ENCODE measurements at regions not wholly inside any gene's neighbourhood (a gene's known extent, or its start where the extent isn't known, plus 50 kb on each side); places are given as distances from the start of the nearest gene placed in this dataset.

DNA sequence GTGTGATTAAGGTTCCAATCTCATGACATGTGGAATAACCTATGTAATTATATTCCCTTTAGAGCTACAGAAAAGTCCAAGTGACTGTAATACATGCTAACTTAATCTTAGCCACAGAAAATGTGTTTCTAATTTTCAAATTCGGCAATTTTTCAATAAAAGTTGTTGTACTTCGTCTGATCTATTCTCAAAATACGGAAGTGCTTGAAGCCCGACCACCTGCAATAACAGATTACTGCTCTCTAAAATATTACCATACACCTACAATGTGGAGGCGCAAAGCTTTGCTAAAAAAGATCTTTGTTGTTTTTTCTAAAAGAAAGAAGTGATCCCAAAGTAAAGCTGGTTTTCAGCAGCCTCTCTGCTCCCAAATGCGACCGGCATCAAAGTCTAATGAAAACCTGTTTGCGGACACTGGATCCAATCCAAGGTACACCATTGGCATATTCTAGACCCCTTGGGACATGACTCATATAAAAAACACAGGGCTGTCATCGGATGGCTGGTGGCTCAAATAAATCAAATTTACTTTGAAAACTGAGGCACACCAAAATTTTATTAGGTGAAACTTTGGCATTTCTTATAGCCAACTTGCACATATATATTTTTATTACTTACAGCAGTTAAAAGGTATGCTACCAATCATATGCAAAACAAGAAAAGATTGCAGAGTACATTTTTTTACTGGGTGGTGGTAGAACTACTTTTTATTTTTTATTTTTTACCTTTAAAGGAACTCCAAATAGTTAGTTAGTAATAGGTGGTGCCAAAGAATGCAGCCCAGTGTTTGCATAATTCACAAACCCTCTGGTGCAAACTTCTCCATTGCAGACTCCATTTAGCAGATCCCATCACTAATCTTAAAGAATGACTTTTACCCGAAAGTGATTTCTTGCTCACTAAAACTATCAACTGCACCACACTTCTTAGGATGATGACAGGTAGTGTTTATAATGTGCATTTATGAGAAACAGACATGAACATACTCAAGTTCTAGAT is 118.7 kb upstream of the TBX18 start:
- H3K4me1 ChIP-seq (ENCODE audit: control insufficient read depth, insufficient read depth, low read length) = peaks cover 15% of the 10 kb centered on the region
- no peak overlapping the region for H3K4me3 ChIP-seq (ENCODE audit: low read depth, low read length)
- POLR2A ChIA-PET = interaction anchor here (1.2 kb wide), 1 partner anchor 13 kb away, joined by 3 read pairs; no protein-coding TSS in a partner anchor
- CTCF ChIA-PET = interaction anchor here (0.5 kb wide), 1 partner anchor 297 kb away, joined by 4 read pairs; no protein-coding TSS in a partner anchor
- H3K27ac ChIP-seq (ENCODE audit: extremely low read depth, low read depth, low read length) = peak overlapping the region; percentile 53; the same call in 1 of the 2 replicates
- no peaks in the 10 kb centered on the region for H3K9me3 ChIP-seq (ENCODE audit: control insufficient read depth, insufficient read depth, low read depth, low read length)
- no peaks in the 10 kb centered on the region for H3K36me3 ChIP-seq (ENCODE audit: control insufficient read depth in 2 of 2, insufficient read depth in 1 of 2, low read length in 2 of 2)
- no peak for TF ChIP-seq YY2 (tag by site-specific recombination; IDR thresholded peaks at IDR 0.05)
- no peak for TF ChIP-seq ZNF707 (tag by site-specific recombination; IDR thresholded peaks at IDR 0.05)
- no peak for TF ChIP-seq ZBTB1 (tag by site-specific recombination; IDR thresholded peaks at IDR 0.05)
- TF ChIP-seq, protein P1, sequence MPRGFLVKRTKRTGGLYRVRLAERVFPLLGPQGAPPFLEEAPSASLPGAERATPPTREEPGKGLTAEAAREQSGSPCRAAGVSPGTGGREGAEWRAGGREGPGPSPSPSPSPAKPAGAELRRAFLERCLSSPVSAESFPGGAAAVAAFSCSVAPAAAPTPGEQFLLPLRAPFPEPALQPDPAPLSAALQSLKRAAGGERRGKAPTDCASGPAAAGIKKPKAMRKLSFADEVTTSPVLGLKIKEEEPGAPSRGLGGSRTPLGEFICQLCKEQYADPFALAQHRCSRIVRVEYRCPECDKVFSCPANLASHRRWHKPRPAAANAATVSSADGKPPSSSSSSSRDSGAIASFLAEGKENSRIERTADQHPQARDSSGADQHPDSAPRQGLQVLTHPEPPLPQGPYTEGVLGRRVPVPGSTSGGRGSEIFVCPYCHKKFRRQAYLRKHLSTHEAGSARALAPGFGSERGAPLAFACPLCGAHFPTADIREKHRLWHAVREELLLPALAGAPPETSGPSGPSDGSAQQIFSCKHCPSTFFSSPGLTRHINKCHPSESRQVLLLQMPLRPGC (tag by site-specific recombination; IDR thresholded peaks at IDR 0.05) = peak; percentile 94
- TF ChIP-seq ZEB2 (tag by site-specific recombination; IDR thresholded peaks at IDR 0.05) = peak; percentile 75
- peak; percentile 68 for TF ChIP-seq ZNF660 (tag by site-specific recombination; IDR thresholded peaks at IDR 0.05)
- no peak for TF ChIP-seq ZNF23 (tag by site-specific recombination; IDR thresholded peaks at IDR 0.05; ENCODE audit: borderline replicate concordance)
- peak; percentile 58; the same call in 1 of the 2 replicates for TF ChIP-seq ZNF2 (tag by site-specific recombination; IDR thresholded peaks at IDR 0.05)
- TF ChIP-seq, protein P2, sequence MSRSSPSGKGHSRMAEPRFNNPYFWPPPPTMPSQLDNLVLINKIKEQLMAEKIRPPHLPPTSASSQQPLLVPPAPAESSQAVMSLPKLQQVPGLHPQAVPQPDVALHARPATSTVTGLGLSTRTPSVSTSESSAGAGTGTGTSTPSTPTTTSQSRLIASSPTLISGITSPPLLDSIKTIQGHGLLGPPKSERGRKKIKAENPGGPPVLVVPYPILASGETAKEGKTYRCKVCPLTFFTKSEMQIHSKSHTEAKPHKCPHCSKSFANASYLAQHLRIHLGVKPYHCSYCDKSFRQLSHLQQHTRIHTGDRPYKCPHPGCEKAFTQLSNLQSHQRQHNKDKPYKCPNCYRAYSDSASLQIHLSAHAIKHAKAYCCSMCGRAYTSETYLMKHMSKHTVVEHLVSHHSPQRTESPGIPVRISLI (tag by site-specific recombination; IDR thresholded peaks at IDR 0.05) = peak; percentile 90
- peak; percentile 39; the same call in 1 of the 2 replicates for TF ChIP-seq ZNF610 (tag by site-specific recombination; IDR thresholded peaks at IDR 0.05; ENCODE audit: borderline replicate concordance)
- no peak for TF ChIP-seq ZIC2 (tag by site-specific recombination; IDR thresholded peaks at IDR 0.05)
- TF ChIP-seq GLI2 (tag by site-specific recombination; IDR thresholded peaks at IDR 0.05; ENCODE audit: borderline replicate concordance, low read depth) = peak; percentile 82
- no peak for TF ChIP-seq TCF7L2 (IDR thresholded peaks at IDR 0.05; ENCODE audit: borderline replicate concordance, low read depth, low read length)
- no peak for TF ChIP-seq ZNF473 (tag by site-specific recombination; IDR thresholded peaks at IDR 0.05)
- no peak for TF ChIP-seq BCL11B (tag by site-specific recombination; IDR thresholded peaks at IDR 0.05; ENCODE audit: low read depth)
- no peak for TF ChIP-seq ZNF146 (tag by site-specific recombination; IDR thresholded peaks at IDR 0.05)
- TF ChIP-seq, protein P3, sequence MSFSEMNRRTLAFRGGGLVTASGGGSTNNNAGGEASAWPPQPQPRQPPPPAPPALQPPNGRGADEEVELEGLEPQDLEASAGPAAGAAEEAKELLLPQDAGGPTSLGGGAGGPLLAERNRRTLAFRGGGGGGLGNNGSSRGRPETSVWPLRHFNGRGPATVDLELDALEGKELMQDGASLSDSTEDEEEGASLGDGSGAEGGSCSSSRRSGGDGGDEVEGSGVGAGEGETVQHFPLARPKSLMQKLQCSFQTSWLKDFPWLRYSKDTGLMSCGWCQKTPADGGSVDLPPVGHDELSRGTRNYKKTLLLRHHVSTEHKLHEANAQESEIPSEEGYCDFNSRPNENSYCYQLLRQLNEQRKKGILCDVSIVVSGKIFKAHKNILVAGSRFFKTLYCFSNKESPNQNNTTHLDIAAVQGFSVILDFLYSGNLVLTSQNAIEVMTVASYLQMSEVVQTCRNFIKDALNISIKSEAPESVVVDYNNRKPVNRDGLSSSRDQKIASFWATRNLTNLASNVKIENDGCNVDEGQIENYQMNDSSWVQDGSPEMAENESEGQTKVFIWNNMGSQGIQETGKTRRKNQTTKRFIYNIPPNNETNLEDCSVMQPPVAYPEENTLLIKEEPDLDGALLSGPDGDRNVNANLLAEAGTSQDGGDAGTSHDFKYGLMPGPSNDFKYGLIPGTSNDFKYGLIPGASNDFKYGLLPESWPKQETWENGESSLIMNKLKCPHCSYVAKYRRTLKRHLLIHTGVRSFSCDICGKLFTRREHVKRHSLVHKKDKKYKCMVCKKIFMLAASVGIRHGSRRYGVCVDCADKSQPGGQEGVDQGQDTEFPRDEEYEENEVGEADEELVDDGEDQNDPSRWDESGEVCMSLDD (tag by site-specific recombination; IDR thresholded peaks at IDR 0.05) = no peak
- peak; percentile 53; the same call in 1 of the 2 replicates for TF ChIP-seq ATF2 (tag by site-specific recombination; IDR thresholded peaks at IDR 0.05; ENCODE audit: low read depth)
- peak; percentile 90 for TF ChIP-seq BCL11A (tag by site-specific recombination; IDR thresholded peaks at IDR 0.05; ENCODE audit: low read depth)
- TF ChIP-seq KLF1 (tag by site-specific recombination; IDR thresholded peaks at IDR 0.05) = no peak
- TF ChIP-seq, protein P4, sequence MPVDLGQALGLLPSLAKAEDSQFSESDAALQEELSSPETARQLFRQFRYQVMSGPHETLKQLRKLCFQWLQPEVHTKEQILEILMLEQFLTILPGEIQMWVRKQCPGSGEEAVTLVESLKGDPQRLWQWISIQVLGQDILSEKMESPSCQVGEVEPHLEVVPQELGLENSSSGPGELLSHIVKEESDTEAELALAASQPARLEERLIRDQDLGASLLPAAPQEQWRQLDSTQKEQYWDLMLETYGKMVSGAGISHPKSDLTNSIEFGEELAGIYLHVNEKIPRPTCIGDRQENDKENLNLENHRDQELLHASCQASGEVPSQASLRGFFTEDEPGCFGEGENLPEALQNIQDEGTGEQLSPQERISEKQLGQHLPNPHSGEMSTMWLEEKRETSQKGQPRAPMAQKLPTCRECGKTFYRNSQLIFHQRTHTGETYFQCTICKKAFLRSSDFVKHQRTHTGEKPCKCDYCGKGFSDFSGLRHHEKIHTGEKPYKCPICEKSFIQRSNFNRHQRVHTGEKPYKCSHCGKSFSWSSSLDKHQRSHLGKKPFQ (tag by site-specific recombination; IDR thresholded peaks at IDR 0.05) = peak; percentile 55; the same call in 1 of the 2 replicates
- TF ChIP-seq ZNF664 (tag by site-specific recombination; IDR thresholded peaks at IDR 0.05) = peak; percentile 98
- no peak for TF ChIP-seq ZNF645 (tag by site-specific recombination; IDR thresholded peaks at IDR 0.05)
- TF ChIP-seq KLF17 (tag by site-specific recombination; IDR thresholded peaks at IDR 0.05) = no peak
- peak; percentile 97 for TF ChIP-seq ZNF792 (tag by site-specific recombination; IDR thresholded peaks at IDR 0.05)
- TF ChIP-seq ZFP41 (tag by site-specific recombination; IDR thresholded peaks at IDR 0.05; ENCODE audit: borderline replicate concordance) = no peak
